GM21390 (cell line): ENCODE measurements at regions not wholly inside any gene's neighbourhood (a gene's known extent, or its start where the extent isn't known, plus 50 kb on each side); places are given as distances from the start of the nearest gene placed in this dataset.
"Not testable (repeated sequence)": the region's sequence is repeated elsewhere in the genome, so short reads cannot be mapped to it uniquely, and the experiment has no call there.

Source experiments
- ATAC-seq: cut with Tn5 transposase; IDR thresholded peaks from one replicate; pipeline ENCODE4 v1.9.1; 2021; ENCODE audit not compliant: unreplicated experiment

- ATAC-seq, result no peak
These were observed 194.3 kb upstream of the SOX21 start for GRCh38 chr13:94906605-94907004.

GRCh38 chr13:94902722-94903407 is 190.5 kb upstream of the SOX21 start:
- ATAC-seq, result no peak

GRCh38 chr13:94901070-94901469 is 188.7 kb upstream of the SOX21 start:
- no peak for ATAC-seq

DNA sequence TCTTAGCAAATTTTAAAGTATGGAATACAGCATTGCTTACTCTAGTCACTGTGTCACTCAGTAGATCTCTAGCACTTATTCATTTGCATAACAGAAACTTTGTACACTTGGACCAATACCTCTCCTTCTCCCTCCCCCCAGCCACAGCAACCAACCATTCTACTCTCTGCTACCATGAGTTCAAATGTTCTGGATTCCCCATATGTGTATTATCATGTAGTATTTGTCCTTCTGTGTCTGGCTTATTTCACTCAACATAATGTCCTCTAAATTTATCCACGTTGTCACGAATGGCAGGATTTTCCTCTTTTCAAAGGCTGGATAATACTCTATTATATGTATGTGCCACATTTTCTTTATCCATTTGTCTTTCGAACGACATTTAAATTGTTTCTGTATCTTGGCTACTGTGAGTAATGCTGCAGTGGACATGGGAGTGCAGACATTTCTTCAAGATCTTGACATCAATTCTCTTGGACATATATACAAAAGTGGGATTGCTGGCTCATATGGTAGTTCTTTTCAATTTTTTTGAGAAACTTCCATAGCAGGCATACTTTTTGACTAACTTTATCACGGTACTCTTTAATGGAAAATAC is 184.5 kb upstream of the SOX21 start:
- no peak for ATAC-seq

DNA sequence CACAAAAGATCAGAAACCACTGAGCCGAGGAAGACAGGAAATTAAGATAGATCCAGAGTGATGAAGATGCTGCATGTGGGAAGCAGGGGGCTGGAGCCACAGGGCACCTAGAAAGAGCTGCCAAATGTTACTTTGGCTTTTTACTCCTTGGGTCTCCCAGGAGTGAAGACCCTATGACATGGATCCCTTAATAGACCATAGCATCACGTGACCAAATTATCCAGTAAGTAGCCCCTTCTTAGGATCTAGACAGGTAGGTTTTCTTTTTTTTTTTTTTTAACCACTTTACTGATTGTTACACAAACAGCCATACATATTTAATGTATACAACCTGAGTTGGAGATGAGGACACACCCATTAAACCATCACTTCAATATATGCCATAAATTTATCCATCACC is 183.9 kb upstream of the SOX21 start:
- ATAC-seq, result no peak

- no peak for ATAC-seq
These were observed 173.8 kb upstream of the SOX21 start for GRCh38 chr13:94886191-94886590.

DNA sequence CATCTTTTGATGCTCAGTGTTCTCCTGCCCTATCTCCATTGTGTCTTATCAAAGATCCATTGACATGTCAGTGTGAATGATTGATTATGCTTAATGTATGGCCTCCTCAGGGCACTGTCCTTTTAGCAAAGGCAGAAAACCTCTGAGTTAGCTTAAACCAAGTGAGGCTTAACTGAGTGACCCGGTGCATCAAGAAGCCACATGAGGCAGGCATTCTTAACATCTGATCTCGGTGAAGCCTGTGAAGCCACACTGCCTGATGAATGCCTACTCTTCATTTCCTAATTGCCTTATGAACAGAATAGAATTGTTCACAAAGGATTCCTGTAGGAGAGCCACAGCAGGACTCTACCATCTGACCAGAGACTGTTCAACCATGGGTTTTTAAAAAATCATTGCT is 168.1 kb upstream of the SOX21 start:
- ATAC-seq, result no peak

GRCh38 chr13:94878602-94879165 is 166.3 kb upstream of the SOX21 start:
- no peak for ATAC-seq

DNA sequence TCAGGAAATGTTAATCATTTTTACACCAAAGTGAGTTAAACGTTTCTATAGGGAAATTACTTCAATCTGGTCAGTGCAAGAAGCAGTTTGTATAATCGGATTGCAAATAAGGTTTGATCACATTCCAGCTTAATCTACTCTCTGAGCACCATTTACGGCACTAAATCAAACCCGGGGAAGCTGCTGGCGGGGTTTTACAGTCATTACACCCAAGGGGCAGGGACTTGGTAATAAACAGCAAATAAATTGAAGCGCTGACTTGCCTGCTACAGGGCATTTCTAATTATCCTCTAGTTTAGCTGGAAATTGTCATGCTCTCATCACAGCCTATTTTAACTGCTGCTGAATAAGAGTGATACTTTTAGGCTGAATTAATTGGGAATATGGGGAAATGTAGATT is 152.1 kb upstream of the SOX21 start:
- no peak for ATAC-seq

DNA sequence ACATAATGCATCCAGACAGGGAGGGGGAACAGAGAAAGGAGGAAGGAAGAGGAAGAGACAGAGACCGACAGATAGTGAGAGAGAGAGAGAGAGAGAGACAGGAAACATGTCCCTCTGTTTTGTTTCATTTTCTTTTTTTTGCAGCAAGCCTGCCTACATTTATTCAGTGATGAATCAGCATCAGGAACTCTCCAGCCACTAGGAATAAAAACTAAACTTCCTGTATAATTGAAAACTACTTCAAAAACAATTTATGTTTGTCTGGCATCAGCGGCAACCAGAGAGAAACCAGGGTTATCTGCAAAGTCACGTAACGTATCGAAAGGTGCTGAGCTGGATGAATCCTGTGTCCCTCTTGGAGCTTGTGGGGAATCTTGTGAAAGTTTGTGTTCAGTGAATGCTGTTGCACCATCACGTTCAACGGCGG is 148.6 kb upstream of the SOX21 start:
- peak; percentile 85 for ATAC-seq

- ATAC-seq, result no peak
These were observed 147.5 kb upstream of the SOX21 start for GRCh38 chr13:94859811-94860210.

- no peak for ATAC-seq
These were observed 146.9 kb upstream of the SOX21 start for GRCh38 chr13:94859278-94859691.

DNA sequence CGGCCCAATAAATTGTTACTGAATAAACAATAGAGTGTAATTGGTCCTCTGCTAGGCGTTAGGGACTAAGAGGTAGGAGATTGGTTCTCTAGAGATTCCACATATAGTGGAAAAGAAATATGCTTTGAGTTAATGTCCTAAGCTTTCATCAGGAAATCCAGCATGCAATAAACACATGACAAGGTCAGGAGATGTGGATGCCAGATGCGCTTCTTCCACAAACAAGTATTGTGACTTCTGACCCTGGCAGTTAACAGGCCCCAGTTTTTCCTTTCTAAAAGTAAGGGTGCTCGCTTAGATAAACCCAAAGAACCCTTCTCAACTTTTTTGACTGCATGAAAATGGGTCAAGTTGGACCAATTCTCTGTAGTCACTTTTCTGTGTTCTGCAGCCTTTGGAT is 146.5 kb upstream of the SOX21 start:
- no peak for ATAC-seq

DNA sequence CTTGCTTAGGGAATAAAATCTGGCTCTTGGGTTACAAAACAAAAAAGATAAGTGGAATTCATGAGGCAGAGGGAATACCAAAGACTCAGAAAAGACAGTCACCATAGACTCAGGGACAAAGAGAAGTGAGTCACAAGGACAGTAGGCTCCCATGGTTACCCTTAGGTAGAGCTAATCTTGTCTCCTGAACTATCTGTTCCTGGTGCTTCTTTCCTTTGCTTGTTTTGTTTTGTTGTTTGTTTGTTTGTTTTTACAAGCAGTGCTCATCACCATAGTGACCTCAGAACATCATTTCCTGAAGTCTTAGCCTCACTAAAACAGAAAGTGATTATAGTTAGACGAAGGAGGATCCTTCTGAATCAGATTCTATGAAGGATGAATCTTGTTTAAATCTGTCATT is 142.3 kb upstream of the SOX21 start:
- ATAC-seq, result no peak

- ATAC-seq, result no peak
These were observed 139.2 kb upstream of the SOX21 start for GRCh38 chr13:94851576-94851975.

- no peak for ATAC-seq
These were observed 136.9 kb upstream of the SOX21 start for GRCh38 chr13:94849254-94849653.

DNA sequence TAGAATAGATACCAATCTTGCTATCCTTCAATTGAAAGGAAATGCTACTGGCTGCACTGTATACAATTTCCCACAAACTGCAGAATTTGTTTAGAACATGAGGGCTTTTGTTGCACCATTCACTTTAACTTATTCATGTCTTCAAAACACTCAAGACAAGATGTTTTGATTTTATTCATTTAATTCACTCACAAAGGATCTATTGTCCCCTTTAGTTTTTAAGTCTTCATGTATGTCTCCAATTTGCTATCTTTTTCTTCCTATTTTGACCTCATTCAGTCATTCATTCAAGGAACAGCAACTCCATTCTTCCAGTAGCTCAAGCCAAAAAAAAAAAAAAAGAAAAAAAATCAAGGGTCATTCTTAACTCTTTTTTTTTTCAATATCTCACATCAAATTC is 130.6 kb upstream of the SOX21 start:
- ATAC-seq, result no peak

DNA sequence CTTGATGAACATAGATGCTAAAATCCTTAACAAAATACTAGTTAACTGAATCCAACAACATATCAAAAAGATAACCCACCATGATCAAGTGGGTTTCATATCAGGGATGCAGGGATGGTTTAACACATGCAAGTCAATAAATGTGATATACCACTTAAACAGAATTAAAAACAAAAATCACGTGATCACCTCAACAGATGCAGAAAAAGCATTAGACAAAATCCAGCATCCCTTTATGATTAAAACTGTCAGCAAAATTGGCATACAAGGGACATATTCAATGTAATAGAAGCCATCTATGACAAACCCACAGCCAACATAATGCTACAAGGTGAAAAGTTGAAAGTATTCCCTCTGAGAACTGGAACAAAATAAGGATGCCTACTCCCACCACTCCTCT is 124.7 kb upstream of the SOX21 start:
- ATAC-seq, result not testable (repeated sequence)

- no peak for ATAC-seq
These were observed 117.6 kb upstream of the SOX21 start for GRCh38 chr13:94829837-94830365.

DNA sequence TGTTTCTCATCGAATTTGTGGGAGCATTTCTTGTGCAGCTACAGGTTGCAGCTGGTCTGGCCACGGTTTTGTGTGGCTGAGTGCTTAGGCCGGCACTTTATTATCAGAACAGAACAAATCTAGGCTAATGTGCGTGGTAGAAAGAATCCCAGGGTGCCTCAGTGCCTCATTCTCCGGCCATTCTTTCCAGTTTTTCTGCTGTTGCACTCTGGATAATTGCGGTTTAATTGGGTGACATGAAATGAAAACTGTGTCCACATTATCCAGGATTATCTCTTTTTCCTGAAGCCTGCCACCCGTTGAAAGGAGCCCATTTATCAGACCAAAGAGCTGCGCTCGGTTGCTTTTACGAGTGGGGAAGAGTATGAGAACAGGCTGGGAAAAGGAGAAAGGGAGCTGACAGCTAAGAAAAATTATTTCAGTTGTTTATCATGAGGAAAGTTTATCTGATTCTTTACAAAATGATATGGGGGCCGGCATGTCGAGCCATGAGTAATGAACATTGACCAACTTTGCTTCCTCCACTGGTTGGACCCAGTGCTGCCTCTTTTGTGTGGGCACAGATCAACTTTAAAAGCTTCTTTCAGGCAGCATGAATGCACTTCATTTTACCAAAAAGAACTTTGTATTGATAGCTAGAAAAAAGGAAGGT is 117.0 kb upstream of the SOX21 start:
- ATAC-seq, result no peak

DNA sequence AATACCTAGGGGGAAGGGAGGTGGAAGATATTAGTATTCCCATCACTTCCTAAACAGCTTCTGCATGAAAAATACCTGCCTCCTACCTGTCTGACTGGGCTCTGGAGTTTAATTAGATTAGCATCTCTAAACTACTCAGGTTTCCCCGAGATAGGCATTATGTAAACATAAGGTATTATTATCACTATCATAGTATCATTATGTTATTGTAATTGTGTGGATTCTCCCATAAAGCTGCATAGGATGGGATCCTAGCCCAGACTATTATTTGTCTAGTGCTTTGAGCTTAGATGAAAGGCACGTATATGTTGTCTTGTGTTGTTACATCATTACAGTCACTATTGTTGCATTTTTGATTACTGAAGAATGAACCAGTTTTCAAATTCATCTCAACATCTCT is 115.2 kb upstream of the SOX21 start:
- no peak for ATAC-seq

DNA sequence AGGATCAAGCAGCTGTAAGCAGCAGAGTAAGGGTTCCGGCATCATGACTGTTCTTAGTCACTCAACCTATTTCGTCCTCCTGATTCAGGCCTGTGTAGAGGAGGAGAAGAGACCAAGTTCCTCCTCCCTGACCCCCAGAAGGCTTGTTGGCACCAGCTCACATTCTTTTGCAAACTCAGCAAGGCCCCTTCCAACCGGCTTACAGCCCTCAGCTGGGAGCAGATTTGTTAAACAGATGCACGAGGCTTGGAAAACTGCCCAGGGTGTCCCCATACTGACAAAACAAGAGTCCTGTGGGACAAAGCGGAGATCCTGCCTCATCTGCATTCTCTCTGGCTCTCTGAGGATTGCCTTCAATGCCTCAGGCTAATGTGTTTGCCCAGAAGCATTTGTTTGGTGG is 113.2 kb upstream of the SOX21 start:
- no peak for ATAC-seq
